Fibroblast of the conjunctiva (primary cell): ENCODE measurements at regions not wholly inside any gene's neighbourhood (a gene's known extent, or its start where the extent isn't known, plus 50 kb on each side); places are given as distances from the start of the nearest gene placed in this dataset.

ENCODE experiments used
- DNase-seq: peaks from one replicate; pipeline ENCODE4 v3.0.0-alpha.2; 2010; ENCODE audit warnings: low read depth

DNA sequence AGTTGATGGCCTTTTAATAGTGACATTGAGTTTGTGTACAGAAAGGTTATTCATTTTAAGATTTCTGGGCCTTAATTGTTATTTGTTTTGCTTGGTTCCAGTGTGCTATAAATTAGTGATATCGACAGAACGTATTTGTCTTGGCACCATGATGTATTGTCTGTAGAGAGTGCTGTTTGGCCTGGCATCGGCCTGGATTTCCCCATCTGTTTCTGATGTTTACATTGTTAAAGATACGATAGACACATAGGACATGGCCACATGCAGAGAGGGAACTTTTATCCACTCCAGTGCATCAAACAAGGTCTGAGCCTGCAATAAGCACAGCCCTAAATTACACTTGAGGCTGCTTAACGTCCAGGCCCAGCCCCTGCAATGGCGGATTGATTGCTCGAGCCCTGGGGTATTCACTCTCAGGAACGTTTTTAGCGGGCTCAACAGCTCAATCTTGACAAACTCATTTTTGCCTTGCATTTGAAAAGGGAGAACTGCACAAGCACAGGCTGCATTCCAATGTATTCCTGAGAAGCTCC lies 144.7 kb downstream of the SLC4A3 start:
- no peak for DNase-seq

DNA sequence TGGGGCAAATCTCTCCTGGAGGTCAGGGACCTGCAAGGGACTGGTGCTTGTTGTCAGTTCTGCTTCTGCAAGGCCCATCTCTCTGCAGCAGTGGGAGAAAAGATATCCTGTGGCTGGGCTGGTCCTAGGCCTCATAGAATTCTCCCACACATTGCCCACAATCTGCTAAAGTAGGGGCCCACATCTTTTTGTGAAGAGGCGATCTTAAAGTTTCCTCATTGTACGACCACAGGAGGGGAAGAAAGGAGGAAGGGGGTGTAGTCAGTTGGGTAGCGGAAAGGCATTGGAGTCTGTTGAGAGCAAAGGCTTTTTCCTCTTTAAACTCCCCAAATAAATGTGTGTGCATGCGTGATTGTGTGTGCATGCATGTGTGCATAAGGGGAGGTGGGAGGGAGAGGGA lies 145.3 kb downstream of the SLC4A3 start:
- no peak for DNase-seq

GRCh38 chr2:219775506-219775905 lies 148.1 kb downstream of the SLC4A3 start:
- no peak for DNase-seq

- DNase-seq = no peak
Observed at GRCh38 chr2:219777388-219777787, 150.0 kb downstream of the SLC4A3 start.

DNA sequence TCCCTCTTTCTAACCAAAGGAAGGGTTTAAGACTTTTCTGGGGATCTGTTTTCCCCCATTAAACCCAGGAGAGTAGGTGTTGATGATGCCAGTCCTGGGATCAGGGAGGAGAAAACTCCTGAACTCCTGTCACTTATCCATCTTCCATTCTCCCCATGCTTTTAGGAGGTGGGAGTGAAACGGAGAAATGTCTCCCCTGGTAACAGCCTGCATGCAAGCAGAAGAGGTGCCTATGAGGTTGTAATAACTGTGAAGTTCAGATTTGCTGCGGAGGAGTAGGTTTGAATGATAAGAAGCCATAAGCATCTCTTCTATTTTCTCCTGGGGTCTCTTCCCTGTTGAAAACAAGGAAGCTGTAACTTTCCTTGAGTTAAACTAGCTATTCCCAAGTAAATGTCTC lies 150.8 kb downstream of the SLC4A3 start:
- DNase-seq = no peak

GRCh38 chr2:219782737-219783348 lies 155.4 kb downstream of the SLC4A3 start:
- no peak for DNase-seq

- peak; percentile 39 for DNase-seq
Observed at GRCh38 chr2:219783359-219783975, 156.0 kb downstream of the SLC4A3 start.

- no peak for DNase-seq
Observed at GRCh38 chr2:219784178-219784577, 156.7 kb downstream of the SLC4A3 start.

DNA sequence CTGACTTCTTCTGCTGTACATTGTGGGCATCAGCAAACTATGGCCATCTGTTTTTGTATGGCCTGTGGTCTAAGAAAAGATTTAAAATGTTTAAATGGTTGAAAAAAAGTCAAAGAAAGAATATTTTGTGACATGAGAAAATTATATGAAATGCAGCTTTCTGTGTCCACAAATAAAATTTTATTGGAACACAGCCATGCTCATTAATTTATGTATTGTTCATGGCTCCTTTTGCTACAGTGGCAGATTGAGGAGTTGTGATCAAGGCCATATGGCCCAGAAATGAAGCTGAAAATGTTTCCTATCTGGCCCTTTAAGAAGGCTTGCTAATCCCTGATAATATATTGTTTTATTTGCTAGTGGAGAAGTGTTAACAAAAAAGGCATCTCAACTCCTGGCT lies 162.0 kb downstream of the SLC4A3 start:
- no peak for DNase-seq

GRCh38 chr2:219792446-219792845 lies 165.0 kb downstream of the SLC4A3 start:
- DNase-seq = no peak

GRCh38 chr2:219798430-219798829 lies 171.0 kb downstream of the SLC4A3 start:
- DNase-seq = no peak

DNA sequence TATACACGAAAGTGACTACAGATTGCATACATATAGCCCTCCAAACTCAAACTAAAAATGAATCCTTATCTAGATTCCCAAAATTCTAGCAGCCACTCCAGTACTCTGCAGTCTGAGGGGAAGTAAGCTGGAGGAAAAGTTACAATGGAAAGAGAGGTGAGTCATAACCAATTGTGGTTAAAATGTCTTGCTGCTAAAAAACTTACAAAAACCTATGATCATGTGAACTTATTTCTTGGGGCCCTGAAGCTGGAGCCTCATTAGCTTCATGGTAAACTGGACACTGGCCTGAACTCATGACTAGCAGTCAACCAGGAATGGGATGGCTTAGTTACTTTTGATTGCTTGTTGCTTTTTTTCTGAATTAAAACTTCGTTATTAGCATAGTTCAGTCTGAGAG lies 175.9 kb downstream of the SLC4A3 start:
- DNase-seq = no peak

DNA sequence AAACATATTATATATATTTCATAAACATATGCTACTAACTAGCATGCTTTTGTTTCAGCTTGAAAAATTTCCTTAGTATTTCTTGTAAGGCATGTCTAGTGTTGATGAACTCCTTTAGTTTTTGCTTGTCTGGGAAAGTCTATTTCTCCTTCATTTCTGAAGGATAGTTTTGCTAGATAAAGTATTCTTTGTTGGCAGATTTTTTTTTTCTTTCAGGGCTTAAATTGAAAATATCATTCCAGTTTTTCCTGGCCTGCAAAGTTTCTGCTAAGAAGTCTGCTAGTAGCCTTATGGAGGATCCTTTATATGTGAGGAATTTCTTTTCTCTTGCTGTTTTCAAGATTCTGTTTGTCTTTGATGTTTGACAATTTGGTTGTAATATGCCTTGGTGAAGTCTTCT lies 183.5 kb downstream of the SLC4A3 start:
- no peak for DNase-seq

DNA sequence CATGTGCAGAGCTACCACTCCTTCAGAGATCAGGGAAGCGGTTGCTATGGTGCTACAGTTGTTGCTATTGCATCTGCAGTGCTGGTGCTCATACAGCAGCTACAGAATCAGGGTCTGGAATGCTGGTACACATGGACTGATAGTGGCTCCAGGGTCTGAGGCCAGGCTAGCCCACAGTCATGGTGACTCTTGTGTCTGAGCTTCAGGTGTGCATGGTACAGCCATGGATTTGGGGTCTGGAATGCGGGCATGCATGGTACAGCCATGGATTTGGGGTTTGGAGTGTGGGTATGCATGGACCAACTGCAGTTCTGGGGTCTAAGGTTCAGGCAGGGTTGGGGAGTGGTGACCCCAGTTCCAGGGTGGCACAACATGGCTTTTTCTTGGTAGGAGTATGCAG lies 185.2 kb downstream of the SLC4A3 start:
- DNase-seq = no peak

GRCh38 chr2:219820767-219821166 lies 193.3 kb downstream of the SLC4A3 start:
- DNase-seq = no peak

GRCh38 chr2:219823574-219823973 lies 196.1 kb downstream of the SLC4A3 start:
- DNase-seq = no peak

DNA sequence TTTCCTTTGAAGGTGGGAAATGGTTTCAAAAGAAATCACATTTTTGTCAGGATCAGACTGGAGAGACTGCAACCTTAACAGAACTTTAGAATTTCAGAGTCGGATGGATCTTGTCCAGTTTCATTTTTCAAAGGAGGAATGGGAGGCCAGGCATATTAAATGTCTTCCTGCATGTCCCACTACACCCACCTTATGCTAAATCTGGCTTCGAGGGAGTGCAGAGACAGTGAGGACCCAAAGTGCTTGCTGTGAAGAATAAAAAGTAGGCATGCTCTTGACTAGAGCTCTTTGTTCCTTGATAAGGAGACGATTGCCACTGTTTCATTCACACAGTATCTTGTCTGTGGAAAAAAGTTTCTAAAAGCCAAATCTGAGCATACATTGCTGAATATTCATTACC lies 197.6 kb downstream of the SLC4A3 start:
- no peak for DNase-seq

- no peak for DNase-seq
Observed at GRCh38 chr2:219828127-219828526, 200.7 kb downstream of the SLC4A3 start.

- DNase-seq = no peak
Observed at GRCh38 chr2:219829667-219830352, 202.4 kb downstream of the SLC4A3 start.

- DNase-seq = no peak
Observed at GRCh38 chr2:219830353-219830738, 202.9 kb downstream of the SLC4A3 start.

DNA sequence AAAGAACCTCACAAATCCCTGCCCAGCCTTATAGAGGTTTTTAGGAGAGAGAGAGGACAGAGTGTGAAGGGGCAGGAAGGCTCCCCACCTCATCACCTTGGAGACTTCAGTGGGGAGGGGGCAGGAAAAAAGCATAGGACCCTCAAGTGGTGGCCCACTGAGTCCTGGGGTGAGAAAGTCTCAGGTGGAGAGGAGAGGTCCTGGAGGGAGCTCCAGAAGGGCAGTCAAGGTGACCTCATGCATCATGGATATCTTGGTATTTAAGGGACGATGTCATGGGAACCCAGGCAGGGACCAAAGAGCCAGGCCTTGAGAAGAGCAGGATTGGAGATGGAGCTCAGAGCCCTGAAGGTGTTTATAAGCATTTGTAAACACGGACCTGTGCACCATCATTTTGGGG lies 204.5 kb downstream of the SLC4A3 start:
- DNase-seq = no peak

DNA sequence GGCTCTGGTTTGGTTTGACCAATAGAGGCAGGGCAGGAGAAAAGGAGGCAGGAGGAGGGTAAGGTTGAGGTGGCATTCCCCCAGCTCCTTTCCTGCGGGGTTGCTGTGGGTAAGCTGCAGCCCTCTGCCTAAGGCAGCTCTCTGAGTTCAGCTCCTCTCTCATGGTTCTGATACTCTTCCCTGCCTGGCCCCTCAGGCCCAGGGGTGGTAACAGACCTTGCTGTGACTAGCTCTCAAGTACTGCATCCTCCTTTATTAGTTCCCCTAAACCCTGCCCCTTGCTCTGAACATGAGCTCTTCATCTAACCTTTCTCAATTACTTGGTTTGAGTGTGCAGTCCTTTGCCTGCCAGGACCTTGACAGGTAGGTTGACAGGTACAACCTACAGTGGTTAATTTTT lies 205.5 kb downstream of the SLC4A3 start:
- DNase-seq = no peak

- no peak for DNase-seq
Observed at GRCh38 chr2:219835493-219835892, 208.1 kb downstream of the SLC4A3 start.
